ENCODE measurements at regions not wholly inside any gene's neighbourhood (a gene's known extent, or its start where the extent isn't known, plus 50 kb on each side); places are given as distances from the start of the nearest gene placed in this dataset.

- no peak for TF ChIP-seq ATF3 (IDR thresholded peaks at IDR 0.05)
- TF ChIP-seq CTCF (IDR thresholded peaks at IDR 0.05; ENCODE audit: low read depth, low read length, missing input control), result no peak
- no peak for TF ChIP-seq REST (IDR thresholded peaks at IDR 0.05)
- TF ChIP-seq FOXA1 (IDR thresholded peaks at IDR 0.05), result no peak
- TF ChIP-seq MAX (IDR thresholded peaks at IDR 0.05), result no peak
These were observed 557.3 kb upstream of the MAP3K7 start for GRCh38 chr6:91144126-91144525.

Data from liver (tissue), 3 donors.